Liver (tissue), 8 donors: ENCODE measurements at regions not wholly inside any gene's neighbourhood (a gene's known extent, or its start where the extent isn't known, plus 50 kb on each side); places are given as distances from the start of the nearest gene placed in this dataset.

ENCODE experiments used
- DNase-seq: peaks from one replicate; pipeline ENCODE4 v3.0.0-alpha.2; 2017; ENCODE audit warnings: low spot score
- H3K27ac ChIP-seq, 2 donors: one replicate each; pipeline ENCODE4 v1.7.0; 2013; ENCODE audit warnings: inconsistent platforms in 2 of 2, low read length in 2 of 2, control low read depth in 1 of 2, low read depth in 1 of 2, mild to moderate bottlenecking in 1 of 2
- H3K27me3 ChIP-seq, 4 donors: one replicate each; pipeline versions ENCODE4 v1.6.1 to v1.7.0; 2013; ENCODE audit warnings: low read length in 3 of 4, inconsistent platforms in 1 of 4, mild to moderate bottlenecking in 1 of 4, moderate library complexity in 1 of 4; ENCODE audit not compliant: control insufficient read depth in 4 of 4, insufficient read depth in 4 of 4
- H3K36me3 ChIP-seq, 4 donors: one replicate each; pipeline versions ENCODE4 v1.6.1 to v1.7.0; 2013; ENCODE audit warnings: low read length in 3 of 4, mild to moderate bottlenecking in 3 of 4, low read depth in 1 of 4, moderate library complexity in 1 of 4; ENCODE audit not compliant: control insufficient read depth in 4 of 4, insufficient read depth in 3 of 4
- H3K4me1 ChIP-seq, 4 donors: one replicate each; pipeline versions ENCODE4 v1.6.1 to v1.7.0; 2013; ENCODE audit warnings: low read length in 3 of 4, mild to moderate bottlenecking in 3 of 4, moderate library complexity in 1 of 4; ENCODE audit not compliant: control insufficient read depth in 4 of 4, insufficient read depth in 4 of 4
- H3K4me3 ChIP-seq, 3 donors: one replicate each; pipeline versions ENCODE4 v1.6.1 to v1.7.0; 2013; ENCODE audit warnings: low read length in 3 of 3, control low read depth in 1 of 3, low read depth in 1 of 3, mild to moderate bottlenecking in 1 of 3
- H3K9ac ChIP-seq, 2 donors: one replicate each; pipeline ENCODE4 v1.7.0; 2013; ENCODE audit warnings: low read length in 2 of 2, mild to moderate bottlenecking in 2 of 2, moderate library complexity in 2 of 2, control low read depth in 1 of 2, low read depth in 1 of 2
- H3K9me3 ChIP-seq, 4 donors: one replicate each; pipeline versions ENCODE4 v1.6.1 to v1.7.0; 2013; ENCODE audit warnings: low read length in 3 of 4; ENCODE audit not compliant: control insufficient read depth in 4 of 4
- ATF3 ChIP-seq: IDR thresholded peaks from 2 replicates; pipeline ENCODE4 v1.6.1; 2016; ENCODE audit warnings: antibody characterized with exemption
- CTCF ChIP-seq: fragments of 150-350 bp; IDR thresholded peaks from 2 replicates; pipeline ENCODE4 v1.5.1; 2017; ENCODE audit warnings: improper control_type of control experiment, low read depth, low read length; ENCODE audit not compliant: missing input control
- EGR1 ChIP-seq, 2 donors: IDR thresholded peaks; 2 replicates each; pipeline ENCODE4 v1.6.1; 2016 to 2018; ENCODE audit warnings: antibody characterized with exemption in 2 of 2, low read depth in 2 of 2
- FOXA1 ChIP-seq: IDR thresholded peaks from 2 replicates; pipeline ENCODE4 v1.6.1; 2016; ENCODE audit warnings: antibody characterized with exemption
- FOXA2 ChIP-seq: IDR thresholded peaks from 2 replicates; pipeline ENCODE4 v1.6.1; 2016; ENCODE audit warnings: antibody characterized with exemption
- GABPA ChIP-seq, 2 donors: IDR thresholded peaks in 1 of 2; conservative IDR thresholded peaks in 1 of 2; 2 replicates each; pipeline ENCODE4 v1.6.1; 2016; ENCODE audit warnings: antibody characterized with exemption in 2 of 2, mild to moderate bottlenecking in 1 of 2, moderate library complexity in 1 of 2
- HNF4A ChIP-seq, 2 donors: conservative IDR thresholded peaks; 2 replicates each; pipeline ENCODE4 v1.6.1; 2016; ENCODE audit warnings: antibody characterized with exemption in 2 of 2, mild to moderate bottlenecking in 2 of 2
- HNF4G ChIP-seq: IDR thresholded peaks from 2 replicates; pipeline ENCODE4 v1.6.1; 2016; ENCODE audit warnings: antibody characterized with exemption
- JUND ChIP-seq, 2 donors: IDR thresholded peaks; 2 replicates each; pipeline ENCODE4 v1.6.1; 2016; ENCODE audit warnings: antibody characterized with exemption in 2 of 2
- MAX ChIP-seq: IDR thresholded peaks from 2 replicates; pipeline ENCODE4 v1.6.1; 2016; ENCODE audit warnings: antibody characterized with exemption
- NR2F2 ChIP-seq: IDR thresholded peaks from 2 replicates; pipeline ENCODE4 v1.6.1; 2016; ENCODE audit warnings: antibody characterized with exemption
- RAD21 ChIP-seq, 2 donors: IDR thresholded peaks; 2 replicates each; pipeline ENCODE4 v1.6.1; 2016; ENCODE audit warnings: antibody characterized with exemption in 2 of 2, mild to moderate bottlenecking in 2 of 2
- REST ChIP-seq: IDR thresholded peaks from 2 replicates; pipeline ENCODE4 v1.6.1; 2016; ENCODE audit warnings: antibody characterized with exemption, mild to moderate bottlenecking
- RXRA ChIP-seq, 2 donors: IDR thresholded peaks; 2 replicates each; pipeline ENCODE4 v1.6.1; 2017 to 2018; ENCODE audit warnings: antibody characterized with exemption in 2 of 2, mild to moderate bottlenecking in 1 of 2
- SP1 ChIP-seq: IDR thresholded peaks from 2 replicates; pipeline ENCODE4 v1.6.1; 2018; ENCODE audit warnings: antibody characterized with exemption, mild to moderate bottlenecking
- TAF1 ChIP-seq: conservative IDR thresholded peaks from 2 replicates; pipeline ENCODE4 v1.6.1; 2016; ENCODE audit warnings: antibody characterized with exemption, mild to moderate bottlenecking
- YY1 ChIP-seq: IDR thresholded peaks from 2 replicates; pipeline ENCODE4 v1.6.1; 2016; ENCODE audit warnings: antibody characterized with exemption, mild to moderate bottlenecking
- ZBTB33 ChIP-seq: IDR thresholded peaks from 2 replicates; pipeline ENCODE4 v1.6.1; 2016; ENCODE audit warnings: antibody characterized with exemption
- whole genome bisulfite sequencing: extraction: QIAGEN DNeasy Blood & Tissue Kit; methylation state at CpG from one replicate; pipeline ENCODE4 v1.1.7; 2013; 5-methylcytosine and 5-hydroxymethylcytosine counted together
- donor health status: healthy.
- donor health status: healthy.
- donor health status: healthy.
- donor health status: healthy.
- donor health status: healthy.

GRCh38 chr2:59082657-59083056 lies 841.5 kb upstream of the FANCL start:
- H3K36me3 ChIP-seq, result no peaks in the 10 kb centered on the region
- 65% methylated on average over 5 of the region's 5 CpGs for WGBS
- no peaks in the 10 kb centered on the region for H3K4me1 ChIP-seq
- H3K27ac ChIP-seq, result no peak overlapping the region
- no peak overlapping the region for H3K9ac ChIP-seq
- no peaks in the 10 kb centered on the region for H3K27me3 ChIP-seq
- TF ChIP-seq JUND (IDR thresholded peaks at IDR 0.05) (no peak), ZBTB33 (no peak), REST (no peak), MAX (no peak)
- no peaks in the 10 kb centered on the region for H3K9me3 ChIP-seq
- no peak overlapping the region for H3K4me3 ChIP-seq
- no peak for DNase-seq

- no peaks in the 10 kb centered on the region for H3K9me3 ChIP-seq
These were observed 839.5 kb upstream of the FANCL start for GRCh38 chr2:59080451-59081181.

More at GRCh38 chr2:59080451-59081181, 839.5 kb upstream of the FANCL start:
- no peaks in the 10 kb centered on the region for H3K4me1 ChIP-seq
- WGBS, result 81% methylated on average over 4 of the region's 4 CpGs
- TF ChIP-seq ATF3, result no peak
- no peak for TF ChIP-seq RAD21 (IDR thresholded peaks at IDR 0.05)
- TF ChIP-seq EGR1 (IDR thresholded peaks at IDR 0.05; ENCODE audit: low read depth in 2 of 2), result no peak
- TF ChIP-seq YY1, result no peak
- no peak for TF ChIP-seq FOXA1
- no peak for TF ChIP-seq HNF4G
- TF ChIP-seq FOXA2, result no peak
- TF ChIP-seq GABPA (IDR thresholded peaks at IDR 0.05 in 1 of 2, conservative IDR thresholded peaks at IDR 0.05 in 1 of 2), result no peak
- no peak for TF ChIP-seq NR2F2
- no peak for TF ChIP-seq HNF4A (conservative IDR thresholded peaks at IDR 0.05)
- no peak for TF ChIP-seq ZBTB33
- no peak for TF ChIP-seq SP1
- no peak for TF ChIP-seq CTCF
- TF ChIP-seq TAF1, result no peak
- TF ChIP-seq RXRA (IDR thresholded peaks at IDR 0.05), result no peak
- TF ChIP-seq MAX, result no peak
- no peak overlapping the region for H3K27ac ChIP-seq
- no peak overlapping the region for H3K9ac ChIP-seq
- no peaks in the 10 kb centered on the region for H3K36me3 ChIP-seq
- no peak overlapping the region for H3K4me3 ChIP-seq
- H3K27me3 ChIP-seq, result no peaks in the 10 kb centered on the region
- no peak for DNase-seq
